HG02610 (cell line): ENCODE measurements at regions not wholly inside any gene's neighbourhood (a gene's known extent, or its start where the extent isn't known, plus 50 kb on each side); places are given as distances from the start of the nearest gene placed in this dataset.
"Not testable (repeated sequence)": the region's sequence is repeated elsewhere in the genome, so short reads cannot be mapped to it uniquely, and the experiment has no call there.

Source experiments
- ATAC-seq: cut with Tn5 transposase; IDR thresholded peaks from one replicate; pipeline ENCODE4 v1.9.1; 2021; ENCODE audit warnings: mild to moderate bottlenecking, moderate library complexity; ENCODE audit not compliant: unreplicated experiment

- no peak for ATAC-seq
Measured at GRCh38 chr6:155894262-155894661, 438.6 kb upstream of the NOX3 start.

- no peak for ATAC-seq
Measured at GRCh38 chr6:155890409-155890808, 434.8 kb upstream of the NOX3 start.

DNA sequence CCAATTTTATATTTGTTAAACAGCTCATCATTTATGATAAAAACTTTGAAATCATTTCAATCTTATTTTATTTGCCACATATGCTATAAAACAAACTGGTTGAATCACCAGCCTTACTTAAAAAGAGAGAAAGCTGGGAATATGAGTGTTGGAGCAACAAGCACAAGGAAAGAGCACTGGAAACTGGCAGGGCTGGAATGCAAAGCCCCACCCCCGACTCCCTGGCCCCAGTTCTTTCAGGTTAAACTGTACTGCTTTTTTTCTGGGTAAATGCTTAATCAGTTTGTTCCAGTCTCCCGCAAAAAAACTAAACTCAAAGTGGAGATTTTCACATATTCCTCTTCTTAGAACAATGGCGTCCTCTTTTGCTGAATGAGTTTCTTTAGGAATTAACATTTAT lies 433.8 kb upstream of the NOX3 start:
- no peak for ATAC-seq

DNA sequence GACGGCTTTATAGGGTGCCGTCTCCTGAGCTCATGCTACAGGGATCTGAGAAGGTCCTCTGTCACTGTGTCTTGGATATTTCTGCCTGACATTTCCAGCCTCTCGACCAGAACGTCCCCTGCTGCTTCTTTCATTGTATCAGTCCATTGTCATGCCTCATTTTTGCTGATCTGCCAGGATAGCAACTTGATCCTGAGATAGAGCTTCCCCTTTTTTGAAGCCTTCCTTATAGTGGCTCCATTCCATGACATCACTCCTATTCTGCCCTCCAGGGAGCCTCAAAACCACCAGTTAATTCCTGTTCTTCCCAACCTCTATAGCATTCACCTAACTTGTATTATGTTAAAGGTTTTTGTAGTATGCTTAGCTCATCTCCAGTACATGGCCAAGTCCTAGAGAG lies 431.8 kb upstream of the NOX3 start:
- ATAC-seq, result no peak

DNA sequence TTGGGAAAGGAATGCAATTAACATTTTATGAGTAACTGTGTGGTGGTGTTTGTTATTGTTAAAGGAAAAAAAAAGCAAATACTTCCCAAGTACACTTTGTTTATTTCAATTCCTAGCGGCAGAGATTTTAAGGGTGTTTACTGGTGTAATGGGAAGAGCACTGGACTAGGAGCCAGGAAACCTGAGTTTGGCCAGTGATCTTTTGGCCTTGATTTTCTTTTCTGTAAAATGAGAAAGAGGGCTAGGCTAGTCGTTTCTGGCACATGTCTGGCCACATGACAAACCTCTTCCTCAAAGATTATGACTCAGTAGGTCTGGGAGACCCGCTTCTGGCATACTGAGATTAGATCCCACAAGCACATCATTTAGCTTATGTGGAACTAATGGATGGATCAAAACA lies 428.1 kb upstream of the NOX3 start:
- no peak for ATAC-seq

GRCh38 chr6:155883334-155883731 lies 427.7 kb upstream of the NOX3 start:
- ATAC-seq, result no peak

DNA sequence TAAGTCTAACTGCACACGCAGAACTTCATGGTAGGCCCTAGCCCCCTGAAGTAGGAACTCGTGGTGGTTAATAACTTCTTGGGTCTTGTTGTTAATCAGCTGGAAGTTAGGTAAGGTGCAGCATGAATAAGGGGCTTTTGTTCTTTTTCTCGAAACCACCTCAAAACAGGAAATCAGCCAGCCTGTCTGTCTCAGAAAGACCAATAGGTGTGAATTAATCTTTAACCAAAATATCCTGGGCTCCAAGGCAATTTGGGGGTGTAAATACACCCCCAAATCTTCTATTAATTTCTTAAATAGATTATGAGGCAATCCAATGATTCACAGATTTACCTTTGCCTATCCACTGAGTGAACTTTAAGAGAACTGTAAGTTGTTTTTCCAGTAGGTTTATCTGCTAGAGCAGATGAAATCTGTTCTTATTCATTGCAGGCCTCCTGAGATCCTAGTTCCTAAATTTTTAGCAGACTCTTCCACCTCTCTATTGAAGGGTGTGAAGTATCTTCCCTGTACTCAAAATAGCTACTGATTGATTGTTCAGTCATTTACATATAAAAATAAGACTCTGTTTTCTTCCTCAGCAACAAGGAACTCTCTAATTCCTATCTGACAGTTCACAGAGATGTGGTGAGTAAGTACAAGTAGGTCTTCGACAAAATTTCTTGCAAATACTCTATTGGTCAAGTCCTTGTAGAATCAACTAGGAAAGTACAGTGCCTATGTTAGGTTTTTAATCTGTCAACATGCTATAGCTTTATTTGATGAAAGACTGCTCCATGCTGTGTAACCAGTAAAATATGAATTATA lies 427.1 kb upstream of the NOX3 start:
- ATAC-seq, result peak; percentile 70

- ATAC-seq, result peak; percentile 18
Measured at GRCh38 chr6:155881826-155882526, 426.3 kb upstream of the NOX3 start.

- ATAC-seq, result no peak
Measured at GRCh38 chr6:155880900-155881299, 425.3 kb upstream of the NOX3 start.

- no peak for ATAC-seq
Measured at GRCh38 chr6:155872961-155873360, 417.3 kb upstream of the NOX3 start.

GRCh38 chr6:155867682-155868081 lies 412.0 kb upstream of the NOX3 start:
- ATAC-seq, result no peak

DNA sequence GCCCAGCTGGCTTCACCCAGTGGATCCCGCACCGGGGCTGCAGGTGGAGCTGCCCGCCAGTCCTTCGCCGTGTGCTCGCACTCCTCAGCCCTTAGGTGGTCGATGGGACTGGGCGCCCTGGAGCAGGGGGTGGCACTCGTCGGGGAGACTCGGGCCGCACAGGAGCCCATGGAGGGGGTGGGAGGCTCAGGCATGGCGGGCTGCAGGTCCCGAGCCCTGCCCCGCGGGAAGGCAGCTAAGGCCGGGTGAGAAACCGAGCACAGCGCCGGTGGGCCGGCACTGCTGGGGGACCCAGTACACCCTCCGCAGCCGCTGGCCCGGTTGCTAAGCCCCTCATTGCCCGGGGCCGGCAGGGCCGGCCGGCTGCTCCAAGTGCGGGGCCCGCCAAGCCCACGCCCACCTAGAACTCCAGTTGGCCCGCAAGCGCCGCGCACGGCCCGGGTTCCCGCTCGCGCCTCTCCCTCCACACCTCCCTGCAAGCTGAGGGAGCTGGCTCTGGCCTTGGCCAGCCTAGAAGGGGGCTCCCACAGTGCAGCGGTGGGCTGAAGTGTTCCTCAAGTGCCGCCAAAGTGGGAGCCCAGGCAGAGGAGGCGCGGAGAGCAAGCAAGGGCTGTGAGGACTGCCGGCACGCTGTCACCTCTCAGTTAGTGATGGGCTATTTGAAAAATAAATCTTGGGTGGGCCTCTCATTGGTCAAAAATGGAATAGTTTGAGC lies 411.2 kb upstream of the NOX3 start:
- not testable (repeated sequence) for ATAC-seq

DNA sequence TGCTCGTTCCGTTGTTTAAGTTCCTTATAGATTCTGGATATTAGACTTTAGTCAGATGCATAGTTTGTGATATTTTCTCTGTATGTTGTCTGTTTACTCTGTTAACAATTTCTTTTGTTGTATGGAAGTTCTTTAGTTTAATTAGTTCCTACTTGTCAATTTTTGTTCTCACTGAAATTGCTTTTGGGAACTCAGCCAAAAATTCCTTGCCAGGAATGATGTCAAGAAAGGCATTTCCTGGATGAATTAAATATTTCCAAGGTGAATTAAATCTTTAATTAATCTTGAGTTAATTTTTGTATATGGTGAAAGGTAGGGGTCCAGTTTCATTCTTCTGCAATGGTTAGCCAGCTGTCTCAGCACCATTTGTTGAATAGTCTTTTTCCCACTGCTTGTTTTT lies 406.2 kb upstream of the NOX3 start:
- ATAC-seq, result no peak

DNA sequence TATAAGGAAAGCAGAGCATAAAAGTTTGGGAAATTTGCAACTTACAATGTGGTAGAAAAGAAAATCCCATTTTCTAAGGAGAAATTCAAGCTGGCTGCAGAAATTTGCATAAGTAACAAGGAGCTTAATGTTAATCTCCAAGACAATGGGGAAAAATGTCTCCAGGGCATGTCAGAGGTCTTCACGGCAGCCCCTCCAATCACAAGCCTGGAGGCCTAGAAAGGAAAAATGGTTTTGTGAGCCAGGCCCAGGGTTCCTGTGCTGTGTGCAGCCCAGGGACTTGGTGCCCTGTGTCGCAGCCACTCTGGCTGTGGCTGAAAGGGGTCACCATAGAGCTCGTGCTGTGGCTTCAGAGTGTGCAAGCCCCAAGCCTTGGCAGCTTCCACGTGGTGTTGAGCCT lies 403.3 kb upstream of the NOX3 start:
- not testable (repeated sequence) for ATAC-seq

DNA sequence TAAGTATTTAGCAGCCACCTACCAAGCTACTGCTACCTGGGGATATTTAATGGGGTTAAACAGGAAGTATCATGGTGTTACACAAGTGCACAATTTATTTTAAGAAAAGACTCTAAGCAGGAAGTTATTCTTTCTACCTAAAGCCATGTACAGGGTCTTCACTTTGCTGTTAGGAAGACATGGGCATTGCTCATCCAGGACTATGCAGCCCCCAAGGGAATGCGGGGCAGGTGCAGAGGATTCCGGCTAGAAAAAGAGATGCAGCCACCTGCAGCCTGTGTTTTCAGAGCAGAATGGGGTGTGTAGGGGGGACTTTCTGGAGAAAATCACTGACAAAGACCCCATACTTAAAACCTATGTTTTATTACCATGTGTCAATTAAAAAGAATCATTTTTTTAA lies 399.1 kb upstream of the NOX3 start:
- ATAC-seq, result no peak

- ATAC-seq, result no peak
Measured at GRCh38 chr6:155853011-155853410, 397.4 kb upstream of the NOX3 start.

DNA sequence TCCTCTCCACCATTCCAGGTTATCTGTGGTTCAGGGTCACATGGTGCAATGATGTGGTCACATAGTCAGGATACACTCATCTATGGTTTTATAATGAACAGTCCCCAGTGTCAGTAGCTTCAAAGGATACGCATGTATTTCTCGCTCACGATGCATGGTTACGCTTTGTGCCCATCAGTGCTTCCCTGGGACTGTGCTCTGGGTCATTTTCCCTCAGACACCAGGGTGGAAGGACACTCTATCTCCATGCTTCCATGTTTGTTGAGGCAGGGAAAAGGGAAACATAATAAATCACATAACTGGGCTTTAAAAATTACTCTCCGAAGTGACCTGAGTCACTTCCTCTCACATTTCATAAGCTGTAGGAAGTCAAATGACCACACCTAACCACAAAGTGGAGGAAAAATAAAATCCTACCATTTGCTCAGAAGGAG lies 394.8 kb upstream of the NOX3 start:
- ATAC-seq, result no peak

- no peak for ATAC-seq
Measured at GRCh38 chr6:155847711-155848110, 392.1 kb upstream of the NOX3 start.

DNA sequence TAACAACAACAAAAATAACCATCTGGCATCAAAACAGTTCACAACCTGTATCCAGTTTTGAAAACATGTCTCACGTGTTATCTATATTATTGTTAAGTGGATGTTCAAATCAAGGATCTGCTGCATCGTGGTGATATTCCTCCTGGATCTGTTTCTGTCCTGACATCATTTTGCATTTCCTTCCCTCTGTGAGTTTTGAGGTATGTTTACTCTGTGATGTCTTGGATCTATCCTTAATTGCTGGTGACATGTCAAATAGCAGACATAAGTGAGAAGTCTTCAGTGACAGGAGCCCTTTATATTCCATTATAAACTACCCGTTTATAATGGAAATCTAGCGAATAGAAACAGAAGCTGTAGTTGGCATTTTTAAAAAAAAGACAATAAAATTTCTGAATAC lies 381.8 kb upstream of the NOX3 start:
- ATAC-seq, result no peak

- ATAC-seq, result no peak
Measured at GRCh38 chr6:155832596-155832995, 377.0 kb upstream of the NOX3 start.

DNA sequence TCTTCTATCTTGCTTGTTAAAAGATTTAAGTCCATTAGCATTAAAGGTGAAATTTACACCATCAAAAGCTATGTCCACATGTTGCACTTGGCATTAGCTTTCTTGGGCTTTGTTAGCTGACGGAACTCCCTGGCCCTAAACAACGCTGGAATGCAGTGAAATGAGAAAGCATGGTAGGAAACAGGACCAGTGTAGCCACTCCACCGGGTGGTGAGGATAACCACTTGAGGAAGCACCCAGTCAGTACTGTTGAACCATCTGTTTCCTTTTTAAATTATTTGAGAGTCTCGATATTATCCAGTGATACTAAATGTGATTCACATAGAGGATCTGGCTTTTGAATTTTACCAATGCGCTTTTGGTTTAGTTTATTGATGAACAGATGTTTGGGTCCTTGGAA lies 374.9 kb upstream of the NOX3 start:
- no peak for ATAC-seq

- no peak for ATAC-seq
Measured at GRCh38 chr6:155829646-155830045, 374.0 kb upstream of the NOX3 start.
